Loucy (cell line): ENCODE measurements at regions not wholly inside any gene's neighbourhood (a gene's known extent, or its start where the extent isn't known, plus 50 kb on each side); places are given as distances from the start of the nearest gene placed in this dataset.

Experiments used
- H2AFZ ChIP-seq: fragments of 200-600 bp; sonication (generic); 2 replicates; pipeline ENCODE4 v1.6.0; 2016; ENCODE audit warnings: antibody characterized with exemption, mild to moderate bottlenecking, low read length, moderate library complexity
- H3F3A ChIP-seq: fragments of 200-600 bp; 2 replicates; pipeline ENCODE4 v1.6.0; 2016; ENCODE audit warnings: antibody characterized with exemption, low read depth, mild to moderate bottlenecking
- H3K27me3 ChIP-seq: fragments of 200-600 bp; sonication (generic); 2 replicates; pipeline ENCODE4 v1.6.1; 2014; ENCODE audit warnings: low read length, mild to moderate bottlenecking; ENCODE audit not compliant: insufficient read depth, poor library complexity, severe bottlenecking
- H3K36me3 ChIP-seq: fragments of 200-600 bp; sonication (generic); 2 replicates; pipeline ENCODE4 v1.6.1; 2016; ENCODE audit warnings: low read length; ENCODE audit not compliant: insufficient read depth
- H3K4me1 ChIP-seq: fragments of 200-600 bp; sonication (generic); 2 replicates; pipeline ENCODE4 v1.5.1; 2014; ENCODE audit warnings: low read length, mild to moderate bottlenecking; ENCODE audit not compliant: insufficient read depth, poor library complexity, severe bottlenecking
- H3K4me2 ChIP-seq: fragments of 200-600 bp; sonication (generic); 2 replicates; pipeline ENCODE4 v1.6.0; 2014; ENCODE audit warnings: antibody characterized with exemption, low read length, low read depth, mild to moderate bottlenecking; ENCODE audit not compliant: poor library complexity, severe bottlenecking
- H3K4me3 ChIP-seq: fragments of 200-600 bp; sonication (generic); 2 replicates; pipeline ENCODE4 v1.5.1; 2014; ENCODE audit warnings: low read length, mild to moderate bottlenecking, mixed read lengths; ENCODE audit not compliant: poor library complexity, severe bottlenecking
- H3K79me2 ChIP-seq: fragments of 200-600 bp; sonication (generic); 2 replicates; pipeline ENCODE4 v1.6.1; 2014; ENCODE audit warnings: low read length; ENCODE audit not compliant: insufficient read depth
- H3K9ac ChIP-seq: fragments of 200-600 bp; sonication (generic); 2 replicates; pipeline ENCODE4 v1.6.0; 2014; ENCODE audit warnings: mild to moderate bottlenecking, low read depth, low read length, moderate library complexity; ENCODE audit not compliant: poor library complexity, severe bottlenecking
- H3K9me2 ChIP-seq: fragments of 200-600 bp; sonication (generic); replicated peaks from 2 replicates; pipeline ENCODE4 v1.6.1; 2016; ENCODE audit warnings: low read depth, low read length, mixed read lengths
- H3K9me3 ChIP-seq: fragments of 200-600 bp; sonication (generic); 2 replicates; pipeline ENCODE4 v1.6.1; 2014; ENCODE audit warnings: mild to moderate bottlenecking, antibody characterized with exemption, low read length, low read depth; ENCODE audit not compliant: insufficient read depth
- H4K20me1 ChIP-seq: fragments of 200-600 bp; sonication (generic); 2 replicates; pipeline ENCODE4 v1.6.0; 2014; ENCODE audit warnings: antibody characterized with exemption, low read length, mild to moderate bottlenecking; ENCODE audit not compliant: insufficient read depth, poor library complexity, severe bottlenecking
- EZH2phosphoT487 ChIP-seq: fragments of 200-600 bp; IDR thresholded peaks from 2 replicates; pipeline ENCODE4 v1.6.1; 2018; ENCODE audit warnings: antibody characterized with exemption, mild to moderate bottlenecking, moderate library complexity, borderline replicate concordance
- TF ChIP-seq, protein P1 (sequence below): fragments of 200-600 bp; sonication (generic); conservative IDR thresholded peaks from 2 replicates; pipeline ENCODE4 v1.5.1; 2014; ENCODE audit warnings: mild to moderate bottlenecking, antibody characterized with exemption, low read length

DNA sequence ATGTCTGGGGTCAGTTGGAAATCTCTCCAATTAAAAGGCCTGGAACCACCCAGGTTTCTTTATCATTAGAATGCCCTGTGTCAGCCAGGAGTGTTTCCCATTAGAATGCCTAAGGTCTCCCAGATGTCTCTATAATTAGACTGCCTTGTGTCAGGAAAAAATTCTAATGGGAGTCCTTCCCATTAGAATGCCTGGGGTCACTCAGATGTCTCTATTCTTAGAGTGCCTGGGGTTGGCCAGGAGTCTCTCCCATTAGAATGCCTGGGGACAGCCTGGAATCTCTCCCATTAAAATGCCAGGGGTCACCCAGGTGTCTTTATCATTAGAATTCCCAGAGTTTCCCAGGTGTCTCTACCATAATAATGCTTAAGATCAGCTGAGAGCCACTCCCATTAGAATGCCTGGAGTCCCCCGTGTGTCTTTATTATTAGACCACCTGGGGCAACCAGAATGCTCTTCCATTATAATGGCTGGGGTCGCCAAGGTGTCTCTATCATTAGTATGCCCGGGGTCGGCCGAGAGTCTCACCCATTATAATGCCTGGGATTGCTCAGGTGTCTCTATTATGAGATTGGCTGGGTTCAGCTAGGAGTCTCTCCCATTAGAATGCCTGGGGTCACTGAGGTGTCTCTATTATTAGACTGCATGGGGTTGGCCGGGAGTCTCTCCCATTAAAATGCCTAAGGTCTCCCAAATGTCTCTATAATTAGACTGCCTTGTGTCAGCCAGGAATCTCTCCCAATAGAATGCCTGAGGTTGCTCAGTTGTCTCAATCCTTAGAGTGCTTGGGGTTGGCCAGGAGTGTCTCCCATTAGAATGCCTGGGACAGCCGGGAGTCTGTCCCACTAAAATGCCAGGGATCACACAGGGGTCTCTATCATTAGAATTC is 2254.6 kb downstream of the TP53TG3F start:
- Histone ChIP-seq H4K20me1 (no peaks in the 10 kb centered on the region), H3K4me2 (no peak overlapping the region)

DNA sequence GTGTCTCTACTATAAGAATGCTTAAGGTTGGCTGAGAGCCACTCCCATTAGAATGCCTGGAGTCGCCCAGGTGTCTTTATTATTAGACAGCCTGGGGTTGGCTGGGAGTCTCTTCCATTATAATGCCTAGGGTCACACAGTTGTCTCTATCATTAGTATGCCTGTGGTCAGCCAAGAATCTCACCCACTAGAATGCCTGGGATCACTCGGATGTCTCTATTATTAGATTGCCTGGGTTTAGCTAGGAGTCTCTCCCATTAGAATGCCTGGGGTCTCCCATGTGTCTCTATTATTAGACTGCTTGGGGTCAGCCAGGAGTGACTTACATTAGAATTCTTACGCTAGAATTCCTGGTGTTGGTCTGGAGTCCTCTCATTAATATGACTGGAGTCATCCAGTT is 2255.3 kb downstream of the TP53TG3F start:
- H3K4me3 ChIP-seq: no peak overlapping the region
- no peaks in the 10 kb centered on the region for H3K36me3 ChIP-seq
- no peaks in the 10 kb centered on the region for H3K4me1 ChIP-seq
- no peaks in the 10 kb centered on the region for H3K79me2 ChIP-seq
- H3K27me3 ChIP-seq: no peaks in the 10 kb centered on the region
- no peaks in the 10 kb centered on the region for H4K20me1 ChIP-seq
- peaks cover 9% of the 10 kb centered on the region; the same call in 1 of the 2 replicates for H3K9me3 ChIP-seq
- no peak overlapping the region for H2AFZ ChIP-seq
- H3K9ac ChIP-seq: no peak overlapping the region
- H3K4me2 ChIP-seq: no peak overlapping the region
- no peaks in the 10 kb centered on the region for H3K9me2 ChIP-seq
- TF ChIP-seq EZH2phosphoT487: no peak
- TF ChIP-seq, protein P1, sequence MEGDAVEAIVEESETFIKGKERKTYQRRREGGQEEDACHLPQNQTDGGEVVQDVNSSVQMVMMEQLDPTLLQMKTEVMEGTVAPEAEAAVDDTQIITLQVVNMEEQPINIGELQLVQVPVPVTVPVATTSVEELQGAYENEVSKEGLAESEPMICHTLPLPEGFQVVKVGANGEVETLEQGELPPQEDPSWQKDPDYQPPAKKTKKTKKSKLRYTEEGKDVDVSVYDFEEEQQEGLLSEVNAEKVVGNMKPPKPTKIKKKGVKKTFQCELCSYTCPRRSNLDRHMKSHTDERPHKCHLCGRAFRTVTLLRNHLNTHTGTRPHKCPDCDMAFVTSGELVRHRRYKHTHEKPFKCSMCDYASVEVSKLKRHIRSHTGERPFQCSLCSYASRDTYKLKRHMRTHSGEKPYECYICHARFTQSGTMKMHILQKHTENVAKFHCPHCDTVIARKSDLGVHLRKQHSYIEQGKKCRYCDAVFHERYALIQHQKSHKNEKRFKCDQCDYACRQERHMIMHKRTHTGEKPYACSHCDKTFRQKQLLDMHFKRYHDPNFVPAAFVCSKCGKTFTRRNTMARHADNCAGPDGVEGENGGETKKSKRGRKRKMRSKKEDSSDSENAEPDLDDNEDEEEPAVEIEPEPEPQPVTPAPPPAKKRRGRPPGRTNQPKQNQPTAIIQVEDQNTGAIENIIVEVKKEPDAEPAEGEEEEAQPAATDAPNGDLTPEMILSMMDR: no peak
- no peaks in the 10 kb centered on the region for H3F3A ChIP-seq

More for the DNA sequence above, 2254.6 kb downstream of the TP53TG3F start:
- no peaks in the 10 kb centered on the region for H3K27me3 ChIP-seq
- H3K36me3 ChIP-seq: no peaks in the 10 kb centered on the region
- H3K79me2 ChIP-seq: no peaks in the 10 kb centered on the region
- no peak overlapping the region for H3K9ac ChIP-seq
- H3K9me2 ChIP-seq: no peaks in the 10 kb centered on the region
- no peak overlapping the region for H2AFZ ChIP-seq
- TF ChIP-seq, protein P1: no peak
- no peak for TF ChIP-seq EZH2phosphoT487
- H3K4me1 ChIP-seq: no peaks in the 10 kb centered on the region
- H3K4me3 ChIP-seq: no peak overlapping the region
- peaks cover 9% of the 10 kb centered on the region; the same call in 1 of the 2 replicates for H3K9me3 ChIP-seq
- H3F3A ChIP-seq: no peaks in the 10 kb centered on the region

DNA sequence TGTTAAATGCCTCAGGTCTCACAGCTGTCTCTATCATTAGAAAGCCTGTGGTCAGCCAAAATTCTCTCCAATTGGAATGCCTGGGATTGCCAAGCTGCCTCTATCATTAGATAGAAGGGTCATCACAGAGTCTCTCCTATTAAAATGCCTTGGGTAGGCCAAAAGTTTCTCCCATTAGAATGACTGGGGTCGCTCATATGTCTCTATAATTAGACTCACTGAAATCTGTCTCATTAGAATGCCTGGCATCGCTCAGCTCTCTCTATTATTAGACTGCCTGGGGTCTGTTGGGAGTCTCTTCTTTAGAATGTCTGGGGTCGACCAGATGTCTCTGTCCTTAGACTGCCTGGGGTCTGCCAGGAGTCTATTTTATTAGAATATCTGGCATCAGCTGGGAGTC is 2265.1 kb downstream of the TP53TG3F start:
- Histone ChIP-seq H3K9me3 (peaks cover 4% of the 10 kb centered on the region; the same call in 1 of the 2 replicates), H2AFZ (no peak overlapping the region), H3K79me2 (no peaks in the 10 kb centered on the region), H3F3A (no peaks in the 10 kb centered on the region), H3K9ac (no peak overlapping the region), H3K4me2 (no peak overlapping the region), H4K20me1 (no peaks in the 10 kb centered on the region), H3K4me3 (no peak overlapping the region), H3K27me3 (no peaks in the 10 kb centered on the region), H3K4me1 (no peaks in the 10 kb centered on the region), H3K36me3 (no peaks in the 10 kb centered on the region), H3K9me2 (no peaks in the 10 kb centered on the region)
- TF ChIP-seq EZH2phosphoT487: no peak
- TF ChIP-seq, protein P1: no peak
